ENCODE measurements at regions not wholly inside any gene's neighbourhood (a gene's known extent, or its start where the extent isn't known, plus 50 kb on each side); places are given as distances from the start of the nearest gene placed in this dataset.

- Histone ChIP-seq H3K9me3 (ENCODE audit: low read depth) (no peaks in the 10 kb centered on the region), H3K9me2 (replicated peaks; ENCODE audit: insufficient read depth) (no peaks in the 10 kb centered on the region), H3K27me3 (no peaks in the 10 kb centered on the region), H3K4me3 (no peak overlapping the region), H2AFZ (no peak overlapping the region), H3K36me3 (replicated peaks; ENCODE audit: insufficient read depth, low read depth) (no peaks in the 10 kb centered on the region), H4K20me1 (ENCODE audit: insufficient read depth, poor library complexity, severe bottlenecking) (no peaks in the 10 kb centered on the region), H3K4me1 (ENCODE audit: insufficient read depth) (no peaks in the 10 kb centered on the region), H3K79me2 (no peaks in the 10 kb centered on the region), H3K4me2 (no peak overlapping the region), H3K27ac (no peak overlapping the region)
- TF ChIP-seq EZH2 (IDR thresholded peaks at IDR 0.05; ENCODE audit: borderline replicate concordance) = no peak
- no peak for TF ChIP-seq CTCF (IDR thresholded peaks at IDR 0.05; ENCODE audit: poor library complexity)
- TF ChIP-seq EZH2phosphoT487 (IDR thresholded peaks at IDR 0.05; ENCODE audit: low read depth, severe bottlenecking, unreplicated experiment) = no peak
- DNase-seq (ENCODE audit: low spot score) = no peak
- 93% methylated on average over 7 of the region's 7 CpGs for WGBS (ENCODE audit: low lambda C conversion rate, missing lambda C conversion rate)
Measured at GRCh38 chr6:91606148-91606901, 1019.5 kb upstream of the MAP3K7 start.

GRCh38 chr6:91600561-91600960, 1013.7 kb upstream of the MAP3K7 start:
- 76% methylated on average over 2 of the region's 2 CpGs for WGBS (ENCODE audit: low lambda C conversion rate, missing lambda C conversion rate)
- H4K20me1 ChIP-seq (ENCODE audit: insufficient read depth, poor library complexity, severe bottlenecking) = no peaks in the 10 kb centered on the region
- TF ChIP-seq CTCF (IDR thresholded peaks at IDR 0.05; ENCODE audit: poor library complexity) (no peak), EZH2phosphoT487 (IDR thresholded peaks at IDR 0.05; ENCODE audit: low read depth, severe bottlenecking, unreplicated experiment) (no peak), EZH2 (IDR thresholded peaks at IDR 0.05; ENCODE audit: borderline replicate concordance) (no peak)

DNA sequence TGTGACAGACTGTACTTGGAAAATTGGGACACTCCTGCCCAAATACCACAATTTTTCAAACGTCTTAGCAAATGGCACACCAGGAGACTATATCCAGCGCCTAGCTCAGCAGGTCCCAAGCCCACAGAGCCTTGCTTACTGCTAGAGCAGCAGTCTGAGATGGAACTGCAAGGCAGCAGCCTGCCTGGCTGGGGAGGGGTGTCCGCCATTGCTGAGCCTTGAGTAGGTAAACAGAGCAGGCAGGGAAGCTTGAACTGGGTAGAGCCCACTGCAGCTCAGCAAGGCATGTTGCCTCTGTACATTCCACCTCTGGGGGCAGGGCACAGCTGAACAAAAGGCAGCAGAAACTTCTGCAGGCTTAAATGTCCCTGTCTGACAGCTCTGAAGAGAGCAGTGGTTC, 1003.3 kb upstream of the MAP3K7 start:
- Histone ChIP-seq H3K36me3 (replicated peaks; ENCODE audit: insufficient read depth, low read depth) (no peaks in the 10 kb centered on the region), H3K27me3 (no peaks in the 10 kb centered on the region), H3K4me1 (ENCODE audit: insufficient read depth) (no peaks in the 10 kb centered on the region), H3K4me2 (peak overlapping the region; percentile 62), H3K27ac (no peak overlapping the region), H4K20me1 (ENCODE audit: insufficient read depth, poor library complexity, severe bottlenecking) (no peaks in the 10 kb centered on the region), H2AFZ (no peak overlapping the region), H3K79me2 (no peaks in the 10 kb centered on the region), H3K9me3 (ENCODE audit: low read depth) (no peaks in the 10 kb centered on the region), H3K4me3 (no peak overlapping the region), H3K9me2 (replicated peaks; ENCODE audit: insufficient read depth) (no peaks in the 10 kb centered on the region)
- no peak for TF ChIP-seq EZH2phosphoT487 (IDR thresholded peaks at IDR 0.05; ENCODE audit: low read depth, severe bottlenecking, unreplicated experiment)
- TF ChIP-seq EZH2 (IDR thresholded peaks at IDR 0.05; ENCODE audit: borderline replicate concordance) = no peak
- TF ChIP-seq CTCF (IDR thresholded peaks at IDR 0.05; ENCODE audit: poor library complexity) = no peak
- WGBS (ENCODE audit: low lambda C conversion rate, missing lambda C conversion rate) = 78% methylated on average over 3 of the region's 3 CpGs
- peak; percentile 8 for DNase-seq (ENCODE audit: low spot score)

More at GRCh38 chr6:91600561-91600960, 1013.7 kb upstream of the MAP3K7 start:
- no peak overlapping the region for H2AFZ ChIP-seq
- H3K27me3 ChIP-seq = no peaks in the 10 kb centered on the region
- DNase-seq (ENCODE audit: low spot score) = no peak
- H3K4me2 ChIP-seq = no peak overlapping the region
- no peaks in the 10 kb centered on the region for H3K79me2 ChIP-seq
- no peak overlapping the region for H3K4me3 ChIP-seq
- H3K9me2 ChIP-seq (replicated peaks; ENCODE audit: insufficient read depth) = no peaks in the 10 kb centered on the region
- no peaks in the 10 kb centered on the region for H3K9me3 ChIP-seq (ENCODE audit: low read depth)
- H3K4me1 ChIP-seq (ENCODE audit: insufficient read depth) = no peaks in the 10 kb centered on the region
- H3K27ac ChIP-seq = no peak overlapping the region
- no peaks in the 10 kb centered on the region for H3K36me3 ChIP-seq (replicated peaks; ENCODE audit: insufficient read depth, low read depth)

Data from hepatocyte (in vitro differentiated cells).